Gastrocnemius medialis (tissue), 4 donors: ENCODE measurements at regions not wholly inside any gene's neighbourhood (a gene's known extent, or its start where the extent isn't known, plus 50 kb on each side); places are given as distances from the start of the nearest gene placed in this dataset.

Experiments used
- ATAC-seq, 2 donors: fragments of 150-250 bp; one replicate each; pipeline ENCODE4 v1.9.1; 2016
- DNase-seq, 2 donors: peaks; one replicate each; pipeline ENCODE4 v3.0.0-alpha.2; 2019
- H3K27ac ChIP-seq, 4 donors: fragments of 200-600 bp; sonication (generic); 1 replicate in 1 of 4; 2 replicates in 3 of 4; pipeline ENCODE4 v1.5.1; 2016 to 2018; ENCODE audit warnings: mild to moderate bottlenecking in 2 of 4, moderate library complexity in 1 of 4
- H3K27me3 ChIP-seq, 3 donors: fragments of 200-600 bp; sonication (generic) in 2 of 3; 1 replicate in 1 of 3; 2 replicates in 2 of 3; pipeline versions ENCODE4 v1.5.1 to v1.6.0; 2016 to 2019; ENCODE audit warnings: mild to moderate bottlenecking in 1 of 3, moderate library complexity in 1 of 3
- H3K36me3 ChIP-seq, 2 donors: fragments of 200-600 bp; sonication (generic) in 1 of 2; one replicate each; pipeline ENCODE4 v1.5.1; 2017 to 2018
- H3K4me1 ChIP-seq, 2 donors: fragments of 200-600 bp; sonication (generic) in 1 of 2; one replicate each; pipeline ENCODE4 v1.5.1; 2016 to 2017; ENCODE audit warnings: mild to moderate bottlenecking in 2 of 2
- H3K4me3 ChIP-seq, 4 donors: fragments of 200-600 bp; sonication (generic) in 3 of 4; 1 replicate in 1 of 4; 2 replicates in 3 of 4; pipeline ENCODE4 v1.5.1; 2016 to 2019; ENCODE audit warnings: mild to moderate bottlenecking in 2 of 4
- H3K9me3 ChIP-seq, 3 donors: fragments of 200-600 bp; sonication (generic) in 2 of 3; 1 replicate in 1 of 3; 2 replicates in 2 of 3; pipeline ENCODE4 v1.5.1; 2016 to 2019
- POLR2A ChIP-seq, 2 donors: fragments of 450-650 bp; IDR thresholded peaks; one replicate each; pipeline ENCODE4 v1.6.1; 2017; ENCODE audit warnings: antibody characterized with exemption in 2 of 2, mild to moderate bottlenecking in 2 of 2, moderate library complexity in 2 of 2
- in situ Hi-C, 4 donors: fragments of 200-750 bp; cut with MboI; loops; one replicate each; pipeline versions ENCODE4 v1.15.0 to v1.8.0; 2017; ENCODE audit warnings: low sequenced_read_pairs in 4 of 4
- intact Hi-C: fragments of 100-400 bp; cut with DNase I; formaldehyde crosslinking; loops from one replicate; pipeline ENCODE4 v1.15.1; 2023; ENCODE audit warnings: low total_unique reads
- TF ChIP-seq, protein P1 (sequence below), 5 experiments: fragments of 450-650 bp in 3 of 5; fragments of 200-600 bp in 2 of 5; sonication (generic) in 2 of 5; IDR thresholded peaks in 4 of 5; conservative IDR thresholded peaks in 1 of 5; 1 replicate in 4 of 5; 2 replicates in 1 of 5; pipeline ENCODE4 v1.5.1; 2016 to 2019; ENCODE audit warnings: antibody characterized with exemption in 5 of 5, mild to moderate bottlenecking in 3 of 5, moderate library complexity in 3 of 5

DNA sequence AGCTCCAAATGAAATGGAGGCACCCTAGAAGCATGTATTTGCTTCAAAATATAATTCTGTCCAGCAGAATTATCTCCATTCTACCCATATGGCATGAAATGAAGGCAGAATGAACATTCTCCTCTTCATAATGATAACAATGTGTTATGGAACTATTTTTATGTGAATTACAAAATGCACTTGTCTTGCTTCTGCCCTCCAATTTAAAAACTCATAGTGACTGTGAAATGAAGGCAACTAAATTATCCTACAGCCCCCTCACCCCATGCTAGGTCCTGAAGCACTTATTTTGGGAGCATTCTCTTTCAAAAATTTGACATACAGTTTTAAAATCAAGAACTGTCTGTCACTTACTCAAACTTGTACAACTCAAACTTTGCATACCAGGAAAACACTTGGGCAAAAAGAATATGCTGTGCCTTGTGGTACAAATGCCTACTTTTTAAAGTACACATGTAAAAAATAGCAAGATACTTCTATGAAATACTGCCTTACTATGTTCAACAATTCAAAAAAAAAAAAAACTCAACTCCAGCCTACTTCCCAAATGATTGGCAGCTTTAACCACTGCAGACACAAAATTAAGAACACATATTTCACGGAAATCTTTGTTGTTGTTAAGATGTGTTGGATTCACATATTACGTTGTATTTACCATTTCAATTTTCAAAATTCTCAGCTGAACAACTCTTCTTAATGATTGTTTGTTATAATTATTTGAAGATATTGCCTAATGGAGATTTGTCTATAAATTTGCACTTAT lies 213.3 kb upstream of the NFIA start:
- TF ChIP-seq, protein P1, sequence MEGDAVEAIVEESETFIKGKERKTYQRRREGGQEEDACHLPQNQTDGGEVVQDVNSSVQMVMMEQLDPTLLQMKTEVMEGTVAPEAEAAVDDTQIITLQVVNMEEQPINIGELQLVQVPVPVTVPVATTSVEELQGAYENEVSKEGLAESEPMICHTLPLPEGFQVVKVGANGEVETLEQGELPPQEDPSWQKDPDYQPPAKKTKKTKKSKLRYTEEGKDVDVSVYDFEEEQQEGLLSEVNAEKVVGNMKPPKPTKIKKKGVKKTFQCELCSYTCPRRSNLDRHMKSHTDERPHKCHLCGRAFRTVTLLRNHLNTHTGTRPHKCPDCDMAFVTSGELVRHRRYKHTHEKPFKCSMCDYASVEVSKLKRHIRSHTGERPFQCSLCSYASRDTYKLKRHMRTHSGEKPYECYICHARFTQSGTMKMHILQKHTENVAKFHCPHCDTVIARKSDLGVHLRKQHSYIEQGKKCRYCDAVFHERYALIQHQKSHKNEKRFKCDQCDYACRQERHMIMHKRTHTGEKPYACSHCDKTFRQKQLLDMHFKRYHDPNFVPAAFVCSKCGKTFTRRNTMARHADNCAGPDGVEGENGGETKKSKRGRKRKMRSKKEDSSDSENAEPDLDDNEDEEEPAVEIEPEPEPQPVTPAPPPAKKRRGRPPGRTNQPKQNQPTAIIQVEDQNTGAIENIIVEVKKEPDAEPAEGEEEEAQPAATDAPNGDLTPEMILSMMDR (IDR thresholded peaks at IDR 0.05 in 4 of 5, conservative IDR thresholded peaks at IDR 0.05 in 1 of 5), result no peak
- intact Hi-C loops (no loop called here), in situ Hi-C loops (loop anchor here in 1 of 4 donors (25.0 kb wide), 2 partner anchors 468 to 593 kb away; no protein-coding TSS in a partner anchor)
- DNase-seq, result no peak
- Histone ChIP-seq H3K9me3 (no peaks in the 10 kb centered on the region), H3K27me3 (peaks cover 0 to 15% (median 6%) of the 10 kb centered on the region in 3 donors), H3K4me3 (no peak overlapping the region), H3K4me1 (peaks cover 3 to 10% of the 10 kb centered on the region in 2 donors), H3K36me3 (no peaks in the 10 kb centered on the region), H3K27ac (no peak overlapping the region)
- ATAC-seq, result no peak

DNA sequence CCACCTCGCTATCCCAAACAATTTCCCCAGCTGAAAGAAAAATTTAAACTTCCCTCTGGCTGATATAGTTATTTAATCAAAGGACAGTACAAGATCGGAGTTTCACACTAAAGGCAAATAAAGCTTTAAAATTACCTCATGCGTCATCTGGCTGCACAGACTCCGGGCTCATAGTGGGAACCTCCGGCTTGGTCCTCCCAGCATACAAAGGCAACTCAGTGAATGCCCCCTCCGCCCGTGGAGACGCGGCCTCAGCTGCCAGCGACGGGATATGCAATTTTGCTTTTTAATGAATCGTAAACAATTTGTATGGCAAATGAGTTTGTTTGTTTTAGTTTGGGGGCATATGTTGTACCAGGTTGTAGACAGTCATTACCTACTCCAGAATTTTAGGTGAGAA lies 214.6 kb upstream of the NFIA start:
- H3K4me1 ChIP-seq, result peaks cover 3 to 10% of the 10 kb centered on the region in 2 donors
- in situ Hi-C loops (loop anchor here in 1 of 4 donors (25.0 kb wide), 2 partner anchors 470 to 595 kb away; no protein-coding TSS in a partner anchor), intact Hi-C loops (no loop called here)
- no peaks in the 10 kb centered on the region for H3K9me3 ChIP-seq
- TF ChIP-seq, protein P1 (IDR thresholded peaks at IDR 0.05 in 4 of 5, conservative IDR thresholded peaks at IDR 0.05 in 1 of 5), result no peak
- no peak for TF ChIP-seq POLR2A (IDR thresholded peaks at IDR 0.05)
- peak overlapping the region; percentile 24 to 45 (median 38) for H3K27ac ChIP-seq
- H3K36me3 ChIP-seq, result no peaks in the 10 kb centered on the region
- no peak for DNase-seq
- H3K4me3 ChIP-seq, result peak overlapping the region in 1 of 4 donors; percentile 14
- peaks cover 0 to 15% (median 6%) of the 10 kb centered on the region in 3 donors for H3K27me3 ChIP-seq
- no peak for ATAC-seq

DNA sequence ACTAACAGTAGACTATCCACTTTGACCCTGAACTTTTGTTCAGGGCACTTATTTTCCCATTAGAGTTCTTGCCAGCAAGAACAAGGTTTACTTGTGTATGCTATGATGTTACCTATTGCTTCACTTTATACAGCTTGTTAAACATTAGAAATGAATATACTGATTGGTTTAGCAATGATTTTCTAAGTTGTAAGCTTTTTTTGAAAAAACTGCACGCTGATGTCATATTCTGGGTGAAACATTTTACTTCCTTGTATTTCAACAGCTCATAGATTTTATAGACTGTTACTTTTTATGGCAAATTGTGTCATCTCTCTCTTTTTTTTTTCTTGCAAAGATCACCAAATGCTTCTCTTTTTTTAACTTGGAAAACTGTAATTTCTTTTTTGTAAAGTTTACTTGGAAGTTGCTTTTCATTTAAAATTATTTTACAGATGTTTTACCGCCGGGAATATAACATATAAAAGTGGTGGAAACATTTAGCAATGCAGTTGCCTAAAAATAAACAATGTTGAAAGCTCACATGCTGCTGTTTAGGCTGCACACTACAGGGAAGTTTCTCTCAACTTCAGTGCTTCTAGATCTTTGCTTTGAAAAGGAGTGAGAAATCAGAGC lies 215.3 kb upstream of the NFIA start:
- no peak for DNase-seq
- TF ChIP-seq POLR2A (IDR thresholded peaks at IDR 0.05), result no peak
- TF ChIP-seq, protein P1 (IDR thresholded peaks at IDR 0.05 in 4 of 5, conservative IDR thresholded peaks at IDR 0.05 in 1 of 5), result no peak
- peak; percentile 48 to 53 for ATAC-seq
- Histone ChIP-seq H3K4me3 (peak overlapping the region in 2 of 4 donors; percentile 14 to 30), H3K9me3 (no peaks in the 10 kb centered on the region), H3K27me3 (peaks cover 0 to 15% (median 6%) of the 10 kb centered on the region in 3 donors), H3K4me1 (peaks cover 3 to 10% of the 10 kb centered on the region in 2 donors), H3K27ac (peak overlapping the region; percentile 16 to 45 (median 38)), H3K36me3 (no peaks in the 10 kb centered on the region)
- intact Hi-C loops, result no loop called here
- in situ Hi-C loops, result loop anchor here in 1 of 4 donors (25.0 kb wide), 2 partner anchors 470 to 595 kb away; no protein-coding TSS in a partner anchor

DNA sequence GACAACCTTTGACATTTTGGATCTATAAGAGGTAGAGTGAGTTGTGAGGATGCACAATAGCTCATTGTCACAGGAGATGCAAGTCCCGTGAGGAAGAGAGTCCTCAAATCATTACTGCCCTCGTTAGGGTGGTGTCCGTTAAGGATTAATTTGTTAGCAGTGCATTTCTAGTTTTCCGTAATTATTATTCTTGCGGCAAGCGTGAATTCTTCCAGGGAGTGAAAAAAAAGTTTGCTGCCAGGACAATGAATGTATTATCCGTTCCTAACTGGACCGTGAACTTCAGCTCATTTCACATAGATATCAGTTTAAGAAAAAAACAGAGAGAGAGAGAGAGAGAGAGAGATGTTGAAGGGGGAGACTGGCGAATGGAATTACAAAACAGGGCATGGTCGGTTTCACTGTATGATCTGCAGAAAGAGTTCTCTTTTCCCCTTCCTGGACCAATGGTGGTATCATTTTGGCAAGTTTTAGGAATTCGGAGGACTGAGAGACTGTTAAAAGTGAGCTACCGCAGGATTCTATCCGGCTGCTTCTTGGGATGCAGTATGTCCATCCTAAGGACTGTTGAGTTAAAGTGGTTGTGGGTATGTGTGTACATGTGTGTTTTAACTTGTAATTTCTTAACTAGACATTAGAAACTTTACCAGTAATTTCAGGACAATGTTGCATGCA lies 216.0 kb upstream of the NFIA start:
- peaks cover 0 to 15% (median 6%) of the 10 kb centered on the region in 3 donors for H3K27me3 ChIP-seq
- intact Hi-C loops, result no loop called here
- ATAC-seq (peak in 1 of 2 donors; percentile 6), DNase-seq (no peak)
- in situ Hi-C loops, result loop anchor here in 1 of 4 donors (25.0 kb wide), 2 partner anchors 471 to 596 kb away; no protein-coding TSS in a partner anchor
- H3K9me3 ChIP-seq, result no peaks in the 10 kb centered on the region
- peak overlapping the region in 2 of 4 donors; percentile 6 to 30 for H3K4me3 ChIP-seq
- no peaks in the 10 kb centered on the region for H3K36me3 ChIP-seq
- TF ChIP-seq POLR2A (IDR thresholded peaks at IDR 0.05), result no peak
- TF ChIP-seq, protein P1 (IDR thresholded peaks at IDR 0.05 in 4 of 5, conservative IDR thresholded peaks at IDR 0.05 in 1 of 5), result no peak
- peak overlapping the region in 3 of 4 donors; percentile 12 to 44 (median 16) for H3K27ac ChIP-seq
- H3K4me1 ChIP-seq, result peaks cover 3 to 10% of the 10 kb centered on the region in 2 donors
